GM19025 (cell line): ENCODE measurements at regions not wholly inside any gene's neighbourhood (a gene's known extent, or its start where the extent isn't known, plus 50 kb on each side); places are given as distances from the start of the nearest gene placed in this dataset.
"Not testable (repeated sequence)": the region's sequence is repeated elsewhere in the genome, so short reads cannot be mapped to it uniquely, and the experiment has no call there.

Experiments
- ATAC-seq: cut with Tn5 transposase; IDR thresholded peaks from one replicate; pipeline ENCODE4 v1.9.1; 2021; ENCODE audit warnings: mild to moderate bottlenecking, low read depth, moderate library complexity; ENCODE audit not compliant: unreplicated experiment

- no peak for ATAC-seq
Measured at GRCh38 chr3:177842743-177843734, 645.8 kb upstream of the TBL1XR1 start.

- no peak for ATAC-seq
Measured at GRCh38 chr3:177852001-177852807, 654.9 kb upstream of the TBL1XR1 start.

- no peak for ATAC-seq
Measured at GRCh38 chr3:177855021-177855420, 657.7 kb upstream of the TBL1XR1 start.

- no peak for ATAC-seq
Measured at GRCh38 chr3:177860184-177860583, 662.9 kb upstream of the TBL1XR1 start.

- no peak for ATAC-seq
Measured at GRCh38 chr3:177862962-177863491, 665.7 kb upstream of the TBL1XR1 start.

GRCh38 chr3:177871267-177871666 lies 665.0 kb upstream of the KCNMB2 start:
- not testable (repeated sequence) for ATAC-seq

GRCh38 chr3:177878192-177878591 lies 658.0 kb upstream of the KCNMB2 start:
- no peak for ATAC-seq

- no peak for ATAC-seq
Measured at GRCh38 chr3:177878957-177879356, 657.3 kb upstream of the KCNMB2 start.

- no peak for ATAC-seq
Measured at GRCh38 chr3:177881351-177881750, 654.9 kb upstream of the KCNMB2 start.

GRCh38 chr3:177882124-177882648 lies 654.0 kb upstream of the KCNMB2 start:
- ATAC-seq = no peak

- no peak for ATAC-seq
Measured at GRCh38 chr3:177883091-177883490, 653.1 kb upstream of the KCNMB2 start.

- no peak for ATAC-seq
Measured at GRCh38 chr3:177883957-177884356, 652.3 kb upstream of the KCNMB2 start.

GRCh38 chr3:177885063-177885462 lies 651.2 kb upstream of the KCNMB2 start:
- ATAC-seq = no peak

- ATAC-seq = no peak
Measured at GRCh38 chr3:177886501-177886900, 649.7 kb upstream of the KCNMB2 start.

GRCh38 chr3:177887475-177887874 lies 648.8 kb upstream of the KCNMB2 start:
- ATAC-seq = no peak

GRCh38 chr3:177889161-177889560 lies 647.1 kb upstream of the KCNMB2 start:
- no peak for ATAC-seq

- no peak for ATAC-seq
Measured at GRCh38 chr3:177889652-177890358, 646.4 kb upstream of the KCNMB2 start.

GRCh38 chr3:177890359-177890683 lies 645.9 kb upstream of the KCNMB2 start:
- no peak for ATAC-seq

GRCh38 chr3:177891569-177891968 lies 644.7 kb upstream of the KCNMB2 start:
- ATAC-seq = not testable (repeated sequence)

- ATAC-seq = no peak
Measured at GRCh38 chr3:177893331-177893730, 642.9 kb upstream of the KCNMB2 start.
